Stomach (tissue), 4 donors: ENCODE measurements at regions not wholly inside any gene's neighbourhood (a gene's known extent, or its start where the extent isn't known, plus 50 kb on each side); places are given as distances from the start of the nearest gene placed in this dataset.

Experiments used
- POLR2A ChIP-seq, 4 donors: fragments of 450-650 bp; IDR thresholded peaks; one replicate each; pipeline ENCODE4 v1.6.1; 2016; ENCODE audit warnings: antibody characterized with exemption in 4 of 4, control low read depth in 2 of 4, mild to moderate bottlenecking in 1 of 4, moderate library complexity in 1 of 4
- POLR2AphosphoS5 ChIP-seq, 3 donors: sonication (generic); formaldehyde crosslinking; IDR thresholded peaks; one replicate each; pipeline ENCODE4 v1.6.1; 2016; ENCODE audit warnings: antibody characterized with exemption in 3 of 3
- TF ChIP-seq, protein P1 (sequence below), 7 experiments: fragments of 450-650 bp in 4 of 7; fragments of 200-600 bp in 3 of 7; sonication (generic) in 3 of 7; IDR thresholded peaks; one replicate each; pipeline ENCODE4 v1.5.1; 2016 to 2019; ENCODE audit warnings: antibody characterized with exemption in 7 of 7, control low read depth in 2 of 7, mild to moderate bottlenecking in 1 of 7

DNA sequence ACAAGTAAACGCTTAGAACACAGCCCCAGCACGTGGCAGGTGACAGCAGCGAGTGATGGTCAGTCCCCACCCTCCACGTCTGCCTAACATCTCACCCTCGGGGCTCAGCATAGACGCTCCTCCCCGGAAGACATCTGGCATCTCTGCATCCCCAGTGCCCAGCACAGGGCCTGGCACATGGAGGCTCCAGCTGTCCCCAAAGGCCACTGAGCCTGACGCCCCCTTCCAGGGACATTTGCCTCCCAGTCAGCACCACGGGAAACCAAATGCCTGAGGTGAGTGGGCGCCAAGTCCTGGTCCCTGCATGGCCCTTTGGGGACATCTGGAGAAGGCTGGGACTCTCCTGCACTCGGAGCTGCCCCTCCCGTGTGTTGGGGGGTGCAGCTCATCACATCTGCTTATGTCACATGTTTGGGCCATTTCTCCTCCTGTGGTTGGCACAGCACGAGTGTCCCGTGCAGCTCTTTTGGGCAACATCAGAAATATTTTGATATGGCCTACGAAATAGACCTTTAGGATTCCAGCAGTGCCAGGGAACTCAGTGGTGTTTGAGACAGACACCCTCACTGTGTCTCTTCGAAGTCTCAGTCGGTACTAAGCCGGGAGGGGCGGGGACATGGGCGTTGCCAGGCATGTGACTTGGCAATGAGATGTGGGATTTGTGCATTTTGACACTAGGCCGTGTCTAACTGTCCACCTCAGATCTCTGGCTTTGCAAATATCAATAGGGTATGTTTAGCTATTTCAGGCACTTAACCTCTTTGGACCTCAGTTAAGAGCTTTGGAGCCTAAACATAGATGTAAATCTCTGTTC, 315.0 kb downstream of the PTPRU start:
- TF ChIP-seq, protein P1, sequence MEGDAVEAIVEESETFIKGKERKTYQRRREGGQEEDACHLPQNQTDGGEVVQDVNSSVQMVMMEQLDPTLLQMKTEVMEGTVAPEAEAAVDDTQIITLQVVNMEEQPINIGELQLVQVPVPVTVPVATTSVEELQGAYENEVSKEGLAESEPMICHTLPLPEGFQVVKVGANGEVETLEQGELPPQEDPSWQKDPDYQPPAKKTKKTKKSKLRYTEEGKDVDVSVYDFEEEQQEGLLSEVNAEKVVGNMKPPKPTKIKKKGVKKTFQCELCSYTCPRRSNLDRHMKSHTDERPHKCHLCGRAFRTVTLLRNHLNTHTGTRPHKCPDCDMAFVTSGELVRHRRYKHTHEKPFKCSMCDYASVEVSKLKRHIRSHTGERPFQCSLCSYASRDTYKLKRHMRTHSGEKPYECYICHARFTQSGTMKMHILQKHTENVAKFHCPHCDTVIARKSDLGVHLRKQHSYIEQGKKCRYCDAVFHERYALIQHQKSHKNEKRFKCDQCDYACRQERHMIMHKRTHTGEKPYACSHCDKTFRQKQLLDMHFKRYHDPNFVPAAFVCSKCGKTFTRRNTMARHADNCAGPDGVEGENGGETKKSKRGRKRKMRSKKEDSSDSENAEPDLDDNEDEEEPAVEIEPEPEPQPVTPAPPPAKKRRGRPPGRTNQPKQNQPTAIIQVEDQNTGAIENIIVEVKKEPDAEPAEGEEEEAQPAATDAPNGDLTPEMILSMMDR (IDR thresholded peaks at IDR 0.05), result no peak
- TF ChIP-seq POLR2AphosphoS5 (IDR thresholded peaks at IDR 0.05), result no peak
- no peak for TF ChIP-seq POLR2A (IDR thresholded peaks at IDR 0.05)
